GM23338 (cell line): ENCODE measurements at regions not wholly inside any gene's neighbourhood (a gene's known extent, or its start where the extent isn't known, plus 50 kb on each side); places are given as distances from the start of the nearest gene placed in this dataset.

Experiments
- ATAC-seq: fragments of 200-7000 bp; cut with Tn5 transposase; 3 replicates; pipeline ENCODE4 v1.9.1; 2020
- DNase-seq: peaks from one replicate; pipeline ENCODE4 v3.0.0-alpha.2; 2015; ENCODE audit warnings: low spot score
- H2AFZ ChIP-seq: fragments of 200-600 bp; sonication (generic); 2 replicates; pipeline ENCODE4 v1.8.0; 2016; ENCODE audit warnings: antibody characterized with exemption, mild to moderate bottlenecking, moderate library complexity
- H3F3A ChIP-seq: fragments of 200-600 bp; sonication (generic); replicated peaks from 2 replicates; pipeline ENCODE4 v1.8.0; 2017; ENCODE audit warnings: antibody characterized with exemption, mixed run types, low read depth
- H3K27ac ChIP-seq: fragments of 200-600 bp; sonication (generic); 2 replicates; pipeline ENCODE4 v1.6.1; 2016; ENCODE audit warnings: low read depth
- H3K27me3 ChIP-seq: fragments of 200-600 bp; sonication (generic); 2 replicates; pipeline ENCODE4 v1.8.0; 2016; ENCODE audit warnings: mild to moderate bottlenecking, mixed run types, moderate library complexity; ENCODE audit not compliant: insufficient read depth
- H3K36me3 ChIP-seq: fragments of 200-600 bp; sonication (generic); 2 replicates; pipeline ENCODE4 v1.8.0; 2016; ENCODE audit warnings: mild to moderate bottlenecking; ENCODE audit not compliant: insufficient read depth
- H3K4me1 ChIP-seq: fragments of 200-600 bp; sonication (generic); 2 replicates; pipeline ENCODE4 v1.8.0; 2016; ENCODE audit warnings: mild to moderate bottlenecking, moderate library complexity; ENCODE audit not compliant: insufficient read depth
- H3K4me2 ChIP-seq: fragments of 200-600 bp; sonication (generic); 2 replicates; pipeline ENCODE4 v1.7.1; 2017; ENCODE audit warnings: mixed run types
- H3K4me3 ChIP-seq: fragments of 200-600 bp; sonication (generic); 2 replicates; pipeline ENCODE4 v1.6.1; 2016; ENCODE audit warnings: mixed run types
- H3K79me2 ChIP-seq: fragments of 200-600 bp; sonication (generic); replicated peaks from 2 replicates; pipeline ENCODE4 v1.8.0; 2017; ENCODE audit warnings: mild to moderate bottlenecking; ENCODE audit not compliant: insufficient read depth
- H3K9me2 ChIP-seq: fragments of 200-600 bp; sonication (generic); 2 replicates; pipeline ENCODE4 v1.8.0; 2017; ENCODE audit not compliant: insufficient read depth
- H4K20me1 ChIP-seq: fragments of 200-600 bp; sonication (generic); replicated peaks from 2 replicates; pipeline ENCODE4 v1.8.0; 2017; ENCODE audit warnings: mild to moderate bottlenecking; ENCODE audit not compliant: insufficient read depth
- H3K27ac Mint-ChIP-seq: 2 replicates; pipeline ENCODE4 v1.8.0; 2020; ENCODE audit warnings: inconsistent platforms, mild to moderate bottlenecking, moderate library complexity, mixed read lengths
- H3K27me3 Mint-ChIP-seq: 3 replicates; pipeline ENCODE4 v1.8.0; 2022; ENCODE audit warnings: low read depth, mild to moderate bottlenecking, moderate library complexity, mixed read lengths, inconsistent platforms; ENCODE audit not compliant: insufficient read depth, poor library complexity
- H3K36me3 Mint-ChIP-seq: 3 replicates; pipeline ENCODE4 v1.8.0; 2021; ENCODE audit warnings: low read depth, mild to moderate bottlenecking, inconsistent platforms, moderate library complexity, mixed read lengths
- H3K4me1 Mint-ChIP-seq: 3 replicates; pipeline ENCODE4 v1.8.0; 2020; ENCODE audit warnings: mild to moderate bottlenecking, inconsistent platforms, mixed read lengths
- H3K4me3 Mint-ChIP-seq: 3 replicates; pipeline ENCODE4 v1.8.0; 2021; ENCODE audit warnings: moderate library complexity, mild to moderate bottlenecking, inconsistent platforms, mixed read lengths
- H3K9me3 Mint-ChIP-seq: 3 replicates; pipeline ENCODE4 v1.8.0; 2020; ENCODE audit warnings: moderate library complexity, mild to moderate bottlenecking, inconsistent platforms, mixed read lengths
- CREB1 ChIP-seq: fragments of 250-450 bp; sonication (Bioruptor Pico); IDR thresholded peaks from 2 replicates; pipeline ENCODE4 v1.5.0; 2020; ENCODE audit warnings: low read depth, mild to moderate bottlenecking, moderate library complexity
- EZH2 ChIP-seq: fragments of 200-600 bp; sonication (generic); IDR thresholded peaks from one replicate; pipeline ENCODE4 v1.8.0; 2017; ENCODE audit warnings: antibody characterized with exemption, mild to moderate bottlenecking, low read depth; ENCODE audit not compliant: unreplicated experiment
- JUNB ChIP-seq: IDR thresholded peaks from one replicate; pipeline ENCODE4 v1.6.1; 2016; ENCODE audit warnings: antibody characterized with exemption; ENCODE audit not compliant: unreplicated experiment
- NANOG ChIP-seq: IDR thresholded peaks from 2 replicates; pipeline ENCODE4 v1.6.1; 2016; ENCODE audit warnings: antibody characterized with exemption, borderline replicate concordance
- POLR2AphosphoS5 ChIP-seq: IDR thresholded peaks from 2 replicates; pipeline ENCODE4 v1.6.1; 2016; ENCODE audit warnings: antibody characterized with exemption, low read depth
- STAT1 ChIP-seq: IDR thresholded peaks from one replicate; pipeline ENCODE4 v1.6.1; 2016; ENCODE audit warnings: antibody characterized with exemption; ENCODE audit not compliant: unreplicated experiment
- ZNF114 ChIP-seq: fragments of 250-450 bp; sonication (Bioruptor Pico); IDR thresholded peaks from 2 replicates; pipeline ENCODE4 v1.5.0; 2020; ENCODE audit warnings: mild to moderate bottlenecking, moderate library complexity
- ZNF331 ChIP-seq: fragments of 250-450 bp; sonication (Bioruptor Pico); IDR thresholded peaks from 2 replicates; pipeline ENCODE4 v1.5.0; 2020; ENCODE audit warnings: low read depth, mild to moderate bottlenecking, moderate library complexity
- TF ChIP-seq, protein P1 (sequence below): IDR thresholded peaks from 2 replicates; pipeline ENCODE4 v1.6.1; 2016; ENCODE audit warnings: antibody characterized with exemption
- TF ChIP-seq, protein P2 (sequence below): fragments of 250-450 bp; sonication (Bioruptor Pico); IDR thresholded peaks from 2 replicates; pipeline ENCODE4 v1.5.0; 2020; ENCODE audit warnings: mild to moderate bottlenecking, moderate library complexity

- Histone ChIP-seq H3K27me3 (no peaks in the 10 kb centered on the region), H3K9me2 (no peaks in the 10 kb centered on the region), H2AFZ (no peak overlapping the region), H3K4me1 (peaks cover 31% of the 10 kb centered on the region), H3K4me2 (no peak overlapping the region), H3F3A (no peaks in the 10 kb centered on the region), H3K79me2 (peaks cover 92% of the 10 kb centered on the region), H3K36me3 (no peaks in the 10 kb centered on the region), H3K4me3 (no peak overlapping the region), H4K20me1 (no peaks in the 10 kb centered on the region), H3K27ac (no peak overlapping the region)
- Mint-ChIP-seq H3K27ac (no peak overlapping the region), H3K4me3 (no peak overlapping the region), H3K27me3 (no peaks in the 10 kb centered on the region), H3K9me3 (no peaks in the 10 kb centered on the region), H3K4me1 (peaks cover 39% of the 10 kb centered on the region), H3K36me3 (no peaks in the 10 kb centered on the region)
- no peak for ATAC-seq
- no peak for DNase-seq
- TF ChIP-seq, protein P1, sequence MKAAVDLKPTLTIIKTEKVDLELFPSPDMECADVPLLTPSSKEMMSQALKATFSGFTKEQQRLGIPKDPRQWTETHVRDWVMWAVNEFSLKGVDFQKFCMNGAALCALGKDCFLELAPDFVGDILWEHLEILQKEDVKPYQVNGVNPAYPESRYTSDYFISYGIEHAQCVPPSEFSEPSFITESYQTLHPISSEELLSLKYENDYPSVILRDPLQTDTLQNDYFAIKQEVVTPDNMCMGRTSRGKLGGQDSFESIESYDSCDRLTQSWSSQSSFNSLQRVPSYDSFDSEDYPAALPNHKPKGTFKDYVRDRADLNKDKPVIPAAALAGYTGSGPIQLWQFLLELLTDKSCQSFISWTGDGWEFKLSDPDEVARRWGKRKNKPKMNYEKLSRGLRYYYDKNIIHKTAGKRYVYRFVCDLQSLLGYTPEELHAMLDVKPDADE = no peak
- TF ChIP-seq POLR2AphosphoS5 (no peak), JUNB (no peak), ZNF331 (CRISPR knock-in tag) (no peak)
Observed at GRCh38 chrX:13892856-13893255, 76.0 kb upstream of the GPM6B start.

GRCh38 chrX:13891377-13892140 lies 74.7 kb upstream of the GPM6B start:
- Mint-ChIP-seq H3K27me3 (no peaks in the 10 kb centered on the region), H3K36me3 (0 out of 3 replicates have a peak, but pooled peaks cover 3% of the 10 kb centered on the region), H3K4me1 (peaks cover 43% of the 10 kb centered on the region), H3K27ac (no peak overlapping the region; the same call in 1 of the 2 replicates), H3K9me3 (no peaks in the 10 kb centered on the region), H3K4me3 (no peak overlapping the region)
- TF ChIP-seq POLR2AphosphoS5 = no peak
- no peak for TF ChIP-seq ZNF114
- no peak for TF ChIP-seq ZNF331 (CRISPR knock-in tag)
- no peak for TF ChIP-seq CREB1 (CRISPR knock-in tag)
- TF ChIP-seq, protein P2, sequence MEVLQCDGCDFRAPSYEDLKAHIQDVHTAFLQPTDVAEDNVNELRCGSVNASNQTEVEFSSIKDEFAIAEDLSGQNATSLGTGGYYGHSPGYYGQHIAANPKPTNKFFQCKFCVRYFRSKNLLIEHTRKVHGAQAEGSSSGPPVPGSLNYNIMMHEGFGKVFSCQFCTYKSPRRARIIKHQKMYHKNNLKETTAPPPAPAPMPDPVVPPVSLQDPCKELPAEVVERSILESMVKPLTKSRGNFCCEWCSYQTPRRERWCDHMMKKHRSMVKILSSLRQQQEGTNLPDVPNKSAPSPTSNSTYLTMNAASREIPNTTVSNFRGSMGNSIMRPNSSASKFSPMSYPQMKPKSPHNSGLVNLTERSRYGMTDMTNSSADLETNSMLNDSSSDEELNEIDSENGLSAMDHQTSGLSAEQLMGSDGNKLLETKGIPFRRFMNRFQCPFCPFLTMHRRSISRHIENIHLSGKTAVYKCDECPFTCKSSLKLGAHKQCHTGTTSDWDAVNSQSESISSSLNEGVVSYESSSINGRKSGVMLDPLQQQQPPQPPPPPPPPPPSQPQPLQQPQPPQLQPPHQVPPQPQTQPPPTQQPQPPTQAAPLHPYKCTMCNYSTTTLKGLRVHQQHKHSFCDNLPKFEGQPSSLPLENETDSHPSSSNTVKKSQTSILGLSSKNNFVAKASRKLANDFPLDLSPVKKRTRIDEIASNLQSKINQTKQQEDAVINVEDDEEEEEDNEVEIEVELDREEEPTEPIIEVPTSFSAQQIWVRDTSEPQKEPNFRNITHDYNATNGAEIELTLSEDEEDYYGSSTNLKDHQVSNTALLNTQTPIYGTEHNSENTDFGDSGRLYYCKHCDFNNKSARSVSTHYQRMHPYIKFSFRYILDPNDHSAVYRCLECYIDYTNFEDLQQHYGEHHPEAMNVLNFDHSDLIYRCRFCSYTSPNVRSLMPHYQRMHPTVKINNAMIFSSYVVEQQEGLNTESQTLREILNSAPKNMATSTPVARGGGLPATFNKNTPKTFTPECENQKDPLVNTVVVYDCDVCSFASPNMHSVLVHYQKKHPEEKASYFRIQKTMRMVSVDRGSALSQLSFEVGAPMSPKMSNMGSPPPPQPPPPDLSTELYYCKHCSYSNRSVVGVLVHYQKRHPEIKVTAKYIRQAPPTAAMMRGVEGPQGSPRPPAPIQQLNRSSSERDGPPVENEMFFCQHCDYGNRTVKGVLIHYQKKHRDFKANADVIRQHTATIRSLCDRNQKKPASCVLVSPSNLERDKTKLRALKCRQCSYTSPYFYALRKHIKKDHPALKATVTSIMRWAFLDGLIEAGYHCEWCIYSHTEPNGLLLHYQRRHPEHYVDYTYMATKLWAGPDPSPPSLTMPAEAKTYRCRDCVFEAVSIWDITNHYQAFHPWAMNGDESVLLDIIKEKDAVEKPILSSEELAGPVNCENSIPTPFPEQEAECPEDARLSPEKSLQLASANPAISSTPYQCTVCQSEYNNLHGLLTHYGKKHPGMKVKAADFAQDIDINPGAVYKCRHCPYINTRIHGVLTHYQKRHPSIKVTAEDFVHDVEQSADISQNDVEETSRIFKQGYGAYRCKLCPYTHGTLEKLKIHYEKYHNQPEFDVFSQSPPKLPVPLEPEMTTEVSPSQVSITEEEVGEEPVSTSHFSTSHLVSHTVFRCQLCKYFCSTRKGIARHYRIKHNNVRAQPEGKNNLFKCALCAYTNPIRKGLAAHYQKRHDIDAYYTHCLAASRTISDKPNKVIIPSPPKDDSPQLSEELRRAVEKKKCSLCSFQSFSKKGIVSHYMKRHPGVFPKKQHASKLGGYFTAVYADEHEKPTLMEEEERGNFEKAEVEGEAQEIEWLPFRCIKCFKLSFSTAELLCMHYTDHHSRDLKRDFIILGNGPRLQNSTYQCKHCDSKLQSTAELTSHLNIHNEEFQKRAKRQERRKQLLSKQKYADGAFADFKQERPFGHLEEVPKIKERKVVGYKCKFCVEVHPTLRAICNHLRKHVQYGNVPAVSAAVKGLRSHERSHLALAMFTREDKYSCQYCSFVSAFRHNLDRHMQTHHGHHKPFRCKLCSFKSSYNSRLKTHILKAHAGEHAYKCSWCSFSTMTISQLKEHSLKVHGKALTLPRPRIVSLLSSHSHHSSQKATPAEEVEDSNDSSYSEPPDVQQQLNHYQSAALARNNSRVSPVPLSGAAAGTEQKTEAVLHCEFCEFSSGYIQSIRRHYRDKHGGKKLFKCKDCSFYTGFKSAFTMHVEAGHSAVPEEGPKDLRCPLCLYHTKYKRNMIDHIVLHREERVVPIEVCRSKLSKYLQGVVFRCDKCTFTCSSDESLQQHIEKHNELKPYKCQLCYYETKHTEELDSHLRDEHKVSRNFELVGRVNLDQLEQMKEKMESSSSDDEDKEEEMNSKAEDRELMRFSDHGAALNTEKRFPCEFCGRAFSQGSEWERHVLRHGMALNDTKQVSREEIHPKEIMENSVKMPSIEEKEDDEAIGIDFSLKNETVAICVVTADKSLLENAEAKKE = no peak
- TF ChIP-seq EZH2 = no peak
- TF ChIP-seq STAT1 = no peak
- no peak for TF ChIP-seq NANOG
- H3K4me1 ChIP-seq = peaks cover 31% of the 10 kb centered on the region
- H3F3A ChIP-seq = no peaks in the 10 kb centered on the region
- H3K4me2 ChIP-seq = no peak overlapping the region
- peaks cover 91% of the 10 kb centered on the region for H3K79me2 ChIP-seq
- no peaks in the 10 kb centered on the region for H4K20me1 ChIP-seq
- no peaks in the 10 kb centered on the region for H3K27me3 ChIP-seq
- H3K27ac ChIP-seq = peak overlapping the region; percentile 39; the same call in 1 of the 2 replicates
- H3K36me3 ChIP-seq = no peaks in the 10 kb centered on the region
- no peak for ATAC-seq
- DNase-seq = no peak
- H2AFZ ChIP-seq = no peak overlapping the region
- H3K9me2 ChIP-seq = no peaks in the 10 kb centered on the region
- no peak overlapping the region for H3K4me3 ChIP-seq
